ENCODE measurements at regions not wholly inside any gene's neighbourhood (a gene's known extent, or its start where the extent isn't known, plus 50 kb on each side); places are given as distances from the start of the nearest gene placed in this dataset.

GRCh38 chr18:23369266-23369665 lies 83.8 kb upstream of the RIOK3 start:
- H3K4me3 Mint-ChIP-seq = no peak overlapping the region
- DNase-seq = no peak
- H3K4me1 Mint-ChIP-seq = no peaks in the 10 kb centered on the region
- no peak overlapping the region for H3K27ac Mint-ChIP-seq
- H3K27me3 Mint-ChIP-seq (ENCODE audit: low read depth, poor library complexity) = peaks cover 4% of the 10 kb centered on the region
- H3K9me3 Mint-ChIP-seq = no peaks in the 10 kb centered on the region
- peaks cover 11% of the 10 kb centered on the region for H3K36me3 Mint-ChIP-seq (ENCODE audit: low read depth)
- TF ChIP-seq CTCF (IDR thresholded peaks at IDR 0.05) = no peak

- no peak overlapping the region for H3K27ac Mint-ChIP-seq
- no peak for TF ChIP-seq CTCF (IDR thresholded peaks at IDR 0.05)
Observed at GRCh38 chr18:23373570-23373969, 79.5 kb upstream of the RIOK3 start.

GRCh38 chr18:23377669-23378301 lies 75.3 kb upstream of the RIOK3 start:
- no peak for TF ChIP-seq CTCF (IDR thresholded peaks at IDR 0.05)
- no peaks in the 10 kb centered on the region for H3K36me3 Mint-ChIP-seq (ENCODE audit: low read depth)

More at GRCh38 chr18:23373570-23373969, 79.5 kb upstream of the RIOK3 start:
- Mint-ChIP-seq H3K27me3 (ENCODE audit: low read depth, poor library complexity) (peaks cover 4% of the 10 kb centered on the region), H3K9me3 (no peaks in the 10 kb centered on the region), H3K36me3 (ENCODE audit: low read depth) (peaks cover 11% of the 10 kb centered on the region), H3K4me3 (no peak overlapping the region), H3K4me1 (no peaks in the 10 kb centered on the region)
- no peak for DNase-seq

GRCh38 chr18:23378302-23378686 lies 74.8 kb upstream of the RIOK3 start:
- Mint-ChIP-seq H3K9me3 (no peaks in the 10 kb centered on the region), H3K4me1 (peaks cover 4% of the 10 kb centered on the region), H3K27ac (no peak overlapping the region), H3K36me3 (ENCODE audit: low read depth) (peaks cover 2% of the 10 kb centered on the region), H3K27me3 (ENCODE audit: low read depth, poor library complexity) (peaks cover 6% of the 10 kb centered on the region), H3K4me3 (no peak overlapping the region)
- DNase-seq = no peak
- TF ChIP-seq CTCF (IDR thresholded peaks at IDR 0.05) = no peak

More at GRCh38 chr18:23377669-23378301, 75.3 kb upstream of the RIOK3 start:
- no peaks in the 10 kb centered on the region for H3K4me1 Mint-ChIP-seq
- no peak overlapping the region for H3K27ac Mint-ChIP-seq
- no peak for DNase-seq
- peaks cover 4% of the 10 kb centered on the region for H3K27me3 Mint-ChIP-seq (ENCODE audit: low read depth, poor library complexity)
- H3K4me3 Mint-ChIP-seq = no peak overlapping the region
- H3K9me3 Mint-ChIP-seq = no peaks in the 10 kb centered on the region

GRCh38 chr18:23380001-23380550 lies 73.0 kb upstream of the RIOK3 start:
- Mint-ChIP-seq H3K4me1 (peaks cover 16% of the 10 kb centered on the region), H3K36me3 (ENCODE audit: low read depth) (peaks cover 11% of the 10 kb centered on the region), H3K27ac (no peak overlapping the region), H3K27me3 (ENCODE audit: low read depth, poor library complexity) (peaks cover 2% of the 10 kb centered on the region), H3K4me3 (no peak overlapping the region), H3K9me3 (no peaks in the 10 kb centered on the region)
- no peak for DNase-seq
- no peak for TF ChIP-seq CTCF (IDR thresholded peaks at IDR 0.05)

GRCh38 chr18:23380817-23381216 lies 72.3 kb upstream of the RIOK3 start:
- H3K27me3 Mint-ChIP-seq (ENCODE audit: low read depth, poor library complexity) = peaks cover 2% of the 10 kb centered on the region
- H3K36me3 Mint-ChIP-seq (ENCODE audit: low read depth) = peaks cover 11% of the 10 kb centered on the region
- H3K9me3 Mint-ChIP-seq = no peaks in the 10 kb centered on the region
- H3K4me3 Mint-ChIP-seq = no peak overlapping the region
- no peak overlapping the region for H3K27ac Mint-ChIP-seq
- TF ChIP-seq CTCF (IDR thresholded peaks at IDR 0.05) = no peak
- peaks cover 21% of the 10 kb centered on the region for H3K4me1 Mint-ChIP-seq
- DNase-seq = no peak

Data from nephron progenitor cell (in vitro differentiated cells).